Smooth muscle cell (in vitro differentiated cells): ENCODE measurements at regions not wholly inside any gene's neighbourhood (a gene's known extent, or its start where the extent isn't known, plus 50 kb on each side); places are given as distances from the start of the nearest gene placed in this dataset.

Experiments
- DNase-seq: peaks from one replicate; lab custom pipeline; 2025; ENCODE audit not compliant: unreplicated experiment; lab: John Stamatoyannopoulos, UW
- H2AFZ ChIP-seq: fragments of 200-600 bp; sonication (generic); 2 replicates; pipeline ENCODE4 v1.6.0; 2016; ENCODE audit warnings: antibody characterized with exemption, low read depth, mild to moderate bottlenecking
- H3F3A ChIP-seq: fragments of 200-600 bp; sonication (generic); 2 replicates; pipeline ENCODE4 v1.6.0; 2017; ENCODE audit warnings: antibody characterized with exemption, low read depth
- H3K27ac ChIP-seq: fragments of 200-600 bp; sonication (generic); 2 replicates; pipeline ENCODE4 v1.5.1; 2016; ENCODE audit warnings: low read depth, mild to moderate bottlenecking
- H3K27me3 ChIP-seq: fragments of 200-600 bp; sonication (generic); 2 replicates; pipeline ENCODE4 v1.6.1; 2016; ENCODE audit warnings: low read depth, mild to moderate bottlenecking
- H3K36me3 ChIP-seq: fragments of 200-600 bp; sonication (generic); 2 replicates; pipeline ENCODE4 v1.5.1; 2016; ENCODE audit warnings: low read depth
- H3K4me1 ChIP-seq: fragments of 200-600 bp; sonication (generic); 2 replicates; pipeline ENCODE4 v1.5.1; 2016; ENCODE audit warnings: low read depth
- H3K4me2 ChIP-seq: fragments of 200-600 bp; sonication (generic); 2 replicates; pipeline ENCODE4 v1.6.0; 2016; ENCODE audit warnings: mild to moderate bottlenecking
- H3K4me3 ChIP-seq: fragments of 200-600 bp; sonication (generic); 2 replicates; pipeline ENCODE4 v1.5.1; 2016; ENCODE audit warnings: mild to moderate bottlenecking
- H3K79me2 ChIP-seq: fragments of 200-600 bp; sonication (generic); 2 replicates; pipeline ENCODE4 v1.6.0; 2016; ENCODE audit warnings: low read depth, mild to moderate bottlenecking
- H3K9ac ChIP-seq: fragments of 200-600 bp; sonication (generic); 2 replicates; pipeline ENCODE4 v1.6.0; 2016; ENCODE audit warnings: low read depth
- H3K9me3 ChIP-seq: fragments of 200-600 bp; sonication (generic); replicated peaks from 2 replicates; pipeline ENCODE4 v1.5.1; 2016; ENCODE audit warnings: low read depth
- H4K20me1 ChIP-seq: fragments of 200-600 bp; sonication (generic); 2 replicates; pipeline ENCODE4 v1.6.0; 2016; ENCODE audit warnings: low read depth
- CTCF ChIP-seq: fragments of 200-600 bp; sonication (generic); IDR thresholded peaks from 2 replicates; pipeline ENCODE4 v1.5.1; 2017; ENCODE audit warnings: borderline replicate concordance, mild to moderate bottlenecking, antibody characterized with exemption; ENCODE audit not compliant: insufficient read depth, poor library complexity, severe bottlenecking
- WGBS: methylation state at CpG from one replicate; pipeline ENCODE4 v1.1.7; 2016; ENCODE audit warnings: low lambda C conversion rate; 5-methylcytosine and 5-hydroxymethylcytosine counted together

GRCh38 chr9:627336-627970 is 214.0 kb upstream of the DMRT1 start:
- Histone ChIP-seq H3K27me3 (no peaks in the 10 kb centered on the region), H4K20me1 (no peaks in the 10 kb centered on the region), H3K36me3 (no peaks in the 10 kb centered on the region), H3K4me3 (no peak overlapping the region), H3K27ac (no peak overlapping the region), H3K4me2 (peak overlapping the region; percentile 46), H3K9me3 (no peaks in the 10 kb centered on the region), H3K79me2 (no peaks in the 10 kb centered on the region), H3F3A (peaks cover 9% of the 10 kb centered on the region), H3K9ac (no peak overlapping the region), H3K4me1 (peaks cover 13% of the 10 kb centered on the region), H2AFZ (no peak overlapping the region)
- TF ChIP-seq CTCF, result no peak
- no peak for DNase-seq
- 59% methylated on average over 2 of the region's 2 CpGs for WGBS

GRCh38 chr9:629146-629545 is 212.4 kb upstream of the DMRT1 start:
- no peak for TF ChIP-seq CTCF
- Histone ChIP-seq H3K27me3 (no peaks in the 10 kb centered on the region), H3K4me2 (no peak overlapping the region), H3F3A (peaks cover 9% of the 10 kb centered on the region), H3K9me3 (no peaks in the 10 kb centered on the region), H3K36me3 (no peaks in the 10 kb centered on the region), H3K4me3 (no peak overlapping the region), H3K79me2 (no peaks in the 10 kb centered on the region), H4K20me1 (no peaks in the 10 kb centered on the region), H3K9ac (no peak overlapping the region), H2AFZ (no peak overlapping the region), H3K27ac (no peak overlapping the region), H3K4me1 (peaks cover 13% of the 10 kb centered on the region)
- no peak for DNase-seq
- WGBS, result 65% methylated on average over 3 of the region's 3 CpGs

GRCh38 chr9:630817-631216 is 210.7 kb upstream of the DMRT1 start:
- no peaks in the 10 kb centered on the region for H3K9me3 ChIP-seq
- H3F3A ChIP-seq, result peaks cover 9% of the 10 kb centered on the region
- DNase-seq, result no peak
- no peak for TF ChIP-seq CTCF
- H3K36me3 ChIP-seq, result no peaks in the 10 kb centered on the region
- H3K4me3 ChIP-seq, result no peak overlapping the region
- H3K4me2 ChIP-seq, result no peak overlapping the region
- no peaks in the 10 kb centered on the region for H3K79me2 ChIP-seq
- no peaks in the 10 kb centered on the region for H3K27me3 ChIP-seq
- 95% methylated on average over 7 of the region's 7 CpGs for WGBS
- H3K4me1 ChIP-seq, result peaks cover 13% of the 10 kb centered on the region
- H3K9ac ChIP-seq, result no peak overlapping the region
- H3K27ac ChIP-seq, result no peak overlapping the region
- H2AFZ ChIP-seq, result no peak overlapping the region
- no peaks in the 10 kb centered on the region for H4K20me1 ChIP-seq

- Histone ChIP-seq H3K79me2 (no peaks in the 10 kb centered on the region), H3K9me3 (no peaks in the 10 kb centered on the region), H3K36me3 (no peaks in the 10 kb centered on the region), H3K4me2 (no peak overlapping the region), H3K27ac (no peak overlapping the region), H2AFZ (no peak overlapping the region), H3K9ac (no peak overlapping the region), H3K4me1 (peaks cover 13% of the 10 kb centered on the region), H3K4me3 (no peak overlapping the region), H3F3A (peaks cover 9% of the 10 kb centered on the region), H4K20me1 (no peaks in the 10 kb centered on the region), H3K27me3 (no peaks in the 10 kb centered on the region)
- no peak for DNase-seq
- TF ChIP-seq CTCF, result no peak
- 87% methylated on average over 1 of the region's 1 CpG for WGBS
These were observed 209.9 kb upstream of the DMRT1 start for GRCh38 chr9:631596-631995.
